HG03378 (cell line): ENCODE measurements at regions not wholly inside any gene's neighbourhood (a gene's known extent, or its start where the extent isn't known, plus 50 kb on each side); places are given as distances from the start of the nearest gene placed in this dataset.
"Not testable (repeated sequence)": the region's sequence is repeated elsewhere in the genome, so short reads cannot be mapped to it uniquely, and the experiment has no call there.

Experiments
- ATAC-seq: cut with Tn5 transposase; IDR thresholded peaks from one replicate; pipeline ENCODE4 v1.9.1; 2021; ENCODE audit warnings: mild to moderate bottlenecking, moderate library complexity; ENCODE audit not compliant: unreplicated experiment

GRCh38 chr6:51206686-51207085, 388.0 kb downstream of the TFAP2B start:
- not testable (repeated sequence) for ATAC-seq

GRCh38 chr6:51209651-51210050, 391.0 kb downstream of the TFAP2B start:
- ATAC-seq, result no peak

- no peak for ATAC-seq
Observed at GRCh38 chr6:51213811-51214210, 395.1 kb downstream of the TFAP2B start.

GRCh38 chr6:51214442-51214841, 395.8 kb downstream of the TFAP2B start:
- ATAC-seq, result no peak

GRCh38 chr6:51218181-51218580, 399.5 kb downstream of the TFAP2B start:
- ATAC-seq, result no peak

- ATAC-seq, result not testable (repeated sequence)
Observed at GRCh38 chr6:51224580-51225240, 406.0 kb downstream of the TFAP2B start.

GRCh38 chr6:51241376-51241775, 422.7 kb downstream of the TFAP2B start:
- no peak for ATAC-seq

- no peak for ATAC-seq
Observed at GRCh38 chr6:51249798-51250197, 431.1 kb downstream of the TFAP2B start.

GRCh38 chr6:51250317-51250716, 431.6 kb downstream of the TFAP2B start:
- no peak for ATAC-seq

- ATAC-seq, result no peak
Observed at GRCh38 chr6:51257938-51258337, 439.3 kb downstream of the TFAP2B start.

- no peak for ATAC-seq
Observed at GRCh38 chr6:51260003-51260402, 441.3 kb downstream of the TFAP2B start.

- ATAC-seq, result no peak
Observed at GRCh38 chr6:51261691-51262090, 443.0 kb downstream of the TFAP2B start.

- ATAC-seq, result no peak
Observed at GRCh38 chr6:51265426-51265825, 446.8 kb downstream of the TFAP2B start.

- ATAC-seq, result no peak
Observed at GRCh38 chr6:51266604-51267003, 447.9 kb downstream of the TFAP2B start.

GRCh38 chr6:51268666-51269065, 450.0 kb downstream of the TFAP2B start:
- no peak for ATAC-seq

- no peak for ATAC-seq
Observed at GRCh38 chr6:51269876-51270275, 451.2 kb downstream of the TFAP2B start.

GRCh38 chr6:51271615-51272014, 452.9 kb downstream of the TFAP2B start:
- no peak for ATAC-seq

GRCh38 chr6:51273228-51273961, 454.7 kb downstream of the TFAP2B start:
- ATAC-seq, result no peak

GRCh38 chr6:51277474-51277873, 458.8 kb downstream of the TFAP2B start:
- ATAC-seq, result no peak

- no peak for ATAC-seq
Observed at GRCh38 chr6:51282026-51282425, 463.4 kb downstream of the TFAP2B start.

- no peak for ATAC-seq
Observed at GRCh38 chr6:51283723-51284355, 465.2 kb downstream of the TFAP2B start.

GRCh38 chr6:51285876-51286275, 467.2 kb downstream of the TFAP2B start:
- no peak for ATAC-seq
